CD4-positive, CD25-positive, alpha-beta regulatory T cell (primary cell): ENCODE measurements at regions not wholly inside any gene's neighbourhood (a gene's known extent, or its start where the extent isn't known, plus 50 kb on each side); places are given as distances from the start of the nearest gene placed in this dataset.

Experiments
- ATAC-seq, 2 donors: fragments of 150-1000 bp; cut with Tn5 transposase; one replicate each; pipeline ENCODE4 v1.10.0; 2021; ENCODE audit warnings: low read depth in 2 of 2, moderate number of reproducible peaks in 2 of 2, moderate library complexity in 1 of 2
- DNase-seq, 3 donors: peaks; one replicate each; pipeline versions ENCODE4 v3.0.0 to v3.0.0-alpha.2; 2012 to 2022; ENCODE audit warnings: mixed read lengths in 1 of 3
- H3K27ac ChIP-seq: one replicate; pipeline ENCODE4 v1.7.0; 2013; ENCODE audit warnings: mild to moderate bottlenecking, low read length; ENCODE audit not compliant: insufficient read depth, poor library complexity, severe bottlenecking
- H3K27me3 ChIP-seq: one replicate; pipeline ENCODE4 v1.7.0; 2013; ENCODE audit warnings: low read length; ENCODE audit not compliant: control insufficient read depth, insufficient read depth
- H3K36me3 ChIP-seq: one replicate; pipeline ENCODE4 v1.7.0; 2013; ENCODE audit warnings: mild to moderate bottlenecking, low read length, moderate library complexity; ENCODE audit not compliant: control insufficient read depth, insufficient read depth
- H3K4me1 ChIP-seq: 2 replicates; pipeline ENCODE4 v1.7.0; 2013; ENCODE audit warnings: mild to moderate bottlenecking, low read length; ENCODE audit not compliant: insufficient read depth, control insufficient read depth, poor library complexity, severe bottlenecking
- H3K4me3 ChIP-seq: one replicate; pipeline ENCODE4 v1.7.0; 2013; ENCODE audit warnings: low read depth, mild to moderate bottlenecking, low read length, moderate library complexity
- H3K9me3 ChIP-seq, 2 experiments: 1 replicate in 1 of 2; 2 replicates in 1 of 2; pipeline ENCODE4 v1.7.0; 2013; ENCODE audit warnings: low read length in 2 of 2, mild to moderate bottlenecking in 1 of 2, moderate library complexity in 1 of 2; ENCODE audit not compliant: control insufficient read depth in 2 of 2
- H3K27ac Mint-ChIP-seq, 3 donors: one replicate each; pipeline ENCODE4 v1.8.0; 2020 to 2022; ENCODE audit warnings: mild to moderate bottlenecking in 3 of 3, mixed read lengths in 3 of 3, moderate library complexity in 2 of 3
- H3K27me3 Mint-ChIP-seq: one replicate; pipeline ENCODE4 v1.8.0; 2022; ENCODE audit warnings: mild to moderate bottlenecking, mixed read lengths
- H3K36me3 Mint-ChIP-seq: one replicate; pipeline ENCODE4 v1.8.0; 2020; ENCODE audit warnings: mixed read lengths
- H3K4me1 Mint-ChIP-seq, 4 donors: one replicate each; pipeline ENCODE4 v1.8.0; 2020 to 2022; ENCODE audit warnings: mixed read lengths in 4 of 4, mild to moderate bottlenecking in 1 of 4
- H3K4me3 Mint-ChIP-seq, 4 donors: one replicate each; pipeline ENCODE4 v1.8.0; 2020 to 2022; ENCODE audit warnings: mild to moderate bottlenecking in 4 of 4, mixed read lengths in 4 of 4, moderate library complexity in 3 of 4
- H3K9me3 Mint-ChIP-seq, 7 donors: one replicate each; pipeline ENCODE4 v1.8.0; 2020 to 2022; ENCODE audit warnings: mixed read lengths in 7 of 7, mild to moderate bottlenecking in 3 of 7, moderate library complexity in 2 of 7

DNA sequence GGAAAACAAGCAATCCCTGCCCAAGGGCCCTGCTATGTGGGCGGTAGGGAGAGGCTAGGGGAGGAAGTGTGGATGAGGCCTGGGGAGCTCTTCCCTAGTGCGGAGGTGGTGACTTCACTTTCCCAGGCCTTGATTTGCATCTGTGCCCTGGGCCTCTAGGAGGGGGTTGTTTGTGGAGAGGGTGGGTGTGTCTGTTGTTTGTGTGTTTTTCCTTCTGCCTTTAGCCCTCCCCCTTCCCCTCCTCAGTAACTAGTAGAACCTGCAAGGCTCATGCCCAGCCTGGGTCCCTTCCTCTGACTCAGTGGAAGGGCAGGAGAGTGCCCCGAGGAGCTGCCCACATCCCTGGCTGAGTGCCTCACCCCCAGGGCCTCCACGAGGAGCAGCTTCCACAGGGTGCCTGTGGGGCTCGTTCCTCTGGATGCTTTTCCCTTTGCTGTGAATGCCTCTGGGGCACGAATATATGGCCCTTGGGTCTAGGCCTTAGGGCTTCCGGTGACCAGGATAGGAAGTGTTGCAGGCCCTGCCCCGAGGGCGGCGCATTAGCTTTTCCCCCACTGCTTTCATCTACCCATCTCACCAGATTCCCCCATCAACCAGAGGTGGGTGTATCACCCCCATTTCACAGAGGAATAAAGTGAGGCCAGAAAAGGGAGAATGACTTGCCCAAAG, 89.4 kb upstream of the DUSP5 start:
- no peak overlapping the region for H3K4me3 ChIP-seq
- H3K36me3 ChIP-seq = no peaks in the 10 kb centered on the region
- no peaks in the 10 kb centered on the region for H3K27me3 ChIP-seq
- no peak overlapping the region for H3K4me3 Mint-ChIP-seq
- H3K27ac Mint-ChIP-seq = no peak overlapping the region
- H3K27me3 Mint-ChIP-seq = peaks cover 5% of the 10 kb centered on the region
- no peaks in the 10 kb centered on the region for H3K9me3 ChIP-seq
- no peaks in the 10 kb centered on the region for H3K9me3 Mint-ChIP-seq
- H3K36me3 Mint-ChIP-seq = no peaks in the 10 kb centered on the region
- DNase-seq (no peak), ATAC-seq (no peak)
- peaks cover 0 to 6% (median 2%) of the 10 kb centered on the region in 4 donors for H3K4me1 Mint-ChIP-seq
- no peaks in the 10 kb centered on the region for H3K4me1 ChIP-seq
- no peak overlapping the region for H3K27ac ChIP-seq

DNA sequence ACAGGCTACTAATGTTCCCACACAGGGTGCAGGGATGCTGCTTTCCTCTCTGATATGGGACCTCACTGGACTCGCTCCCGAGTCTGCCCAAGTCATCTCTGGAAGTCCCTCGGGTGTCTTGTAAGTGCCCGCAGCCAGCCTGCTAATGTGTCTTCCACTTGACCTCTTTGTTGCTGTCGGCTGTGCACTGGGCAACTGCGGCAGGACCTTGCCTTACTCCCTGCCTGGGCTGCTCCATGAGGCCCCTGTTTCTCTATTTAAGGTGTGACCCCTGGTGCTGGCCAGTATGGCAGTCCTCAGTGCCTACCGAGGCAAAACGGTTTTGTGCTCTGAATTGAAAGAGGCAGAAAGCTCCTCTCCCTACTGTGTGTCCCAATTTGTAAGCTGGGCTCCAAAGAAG, 88.8 kb upstream of the DUSP5 start:
- ATAC-seq = no peak
- peak overlapping the region in 2 of 3 donors; percentile 64 to 82 for H3K27ac Mint-ChIP-seq
- no peak for DNase-seq
- H3K4me3 Mint-ChIP-seq = no peak overlapping the region
- H3K27me3 Mint-ChIP-seq = peaks cover 5% of the 10 kb centered on the region
- no peaks in the 10 kb centered on the region for H3K27me3 ChIP-seq
- peaks cover 0 to 12% (median 5%) of the 10 kb centered on the region in 4 donors for H3K4me1 Mint-ChIP-seq
- no peaks in the 10 kb centered on the region for H3K9me3 Mint-ChIP-seq
- no peak overlapping the region for H3K4me3 ChIP-seq
- H3K9me3 ChIP-seq = no peaks in the 10 kb centered on the region
- H3K36me3 Mint-ChIP-seq = no peaks in the 10 kb centered on the region
- no peak overlapping the region for H3K27ac ChIP-seq
- peaks cover 4% of the 10 kb centered on the region for H3K4me1 ChIP-seq
- no peaks in the 10 kb centered on the region for H3K36me3 ChIP-seq

DNA sequence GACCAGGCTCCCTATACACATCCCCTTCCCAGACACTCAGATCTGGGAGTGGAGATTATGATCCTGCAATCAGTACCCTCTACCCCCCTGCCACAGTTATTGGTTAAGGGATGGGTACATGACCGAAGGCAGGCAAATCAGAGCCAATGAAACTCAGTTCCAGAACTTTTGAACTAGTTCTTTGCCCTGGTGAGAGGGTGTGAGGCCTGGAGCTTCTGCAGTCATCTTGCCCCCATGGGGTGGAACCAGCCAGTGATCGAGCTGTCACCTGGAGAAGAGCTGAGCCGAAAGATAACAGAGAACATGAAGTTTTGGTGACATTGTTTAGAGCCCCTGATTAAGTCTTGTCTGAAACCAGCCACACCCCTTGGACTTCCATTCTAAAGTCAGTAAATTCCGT, 88.2 kb upstream of the DUSP5 start:
- Mint-ChIP-seq H3K4me3 (no peak overlapping the region), H3K36me3 (no peaks in the 10 kb centered on the region), H3K9me3 (no peaks in the 10 kb centered on the region), H3K27me3 (peaks cover 5% of the 10 kb centered on the region), H3K27ac (peak overlapping the region in 1 of 3 donors; percentile 64), H3K4me1 (peaks cover 0 to 17% (median 10%) of the 10 kb centered on the region in 4 donors)
- no peak overlapping the region for H3K4me3 ChIP-seq
- no peak overlapping the region for H3K27ac ChIP-seq
- no peaks in the 10 kb centered on the region for H3K36me3 ChIP-seq
- ATAC-seq = no peak
- H3K27me3 ChIP-seq = no peaks in the 10 kb centered on the region
- H3K4me1 ChIP-seq = peaks cover 10% of the 10 kb centered on the region
- DNase-seq = no peak
- H3K9me3 ChIP-seq = no peaks in the 10 kb centered on the region

DNA sequence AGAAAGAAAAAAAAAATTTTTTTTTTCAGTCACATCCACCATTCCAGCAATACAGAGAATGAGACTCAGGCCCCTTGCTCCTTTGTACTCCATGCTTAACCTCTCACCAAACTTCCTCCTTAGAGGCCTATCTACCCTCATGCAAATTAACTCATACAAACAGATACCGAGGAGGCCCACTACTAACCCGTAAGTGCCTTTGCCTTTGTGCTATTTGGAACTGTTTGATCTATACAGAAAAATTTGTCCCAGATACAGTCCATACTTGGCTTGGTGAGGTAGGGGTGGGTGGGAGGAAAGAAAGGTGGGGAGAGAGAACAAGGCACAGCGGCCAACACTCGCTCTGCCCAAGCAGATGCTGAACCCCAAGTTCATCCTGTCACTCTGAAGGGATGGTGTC, 87.8 kb upstream of the DUSP5 start:
- H3K4me3 ChIP-seq = no peak overlapping the region

DNA sequence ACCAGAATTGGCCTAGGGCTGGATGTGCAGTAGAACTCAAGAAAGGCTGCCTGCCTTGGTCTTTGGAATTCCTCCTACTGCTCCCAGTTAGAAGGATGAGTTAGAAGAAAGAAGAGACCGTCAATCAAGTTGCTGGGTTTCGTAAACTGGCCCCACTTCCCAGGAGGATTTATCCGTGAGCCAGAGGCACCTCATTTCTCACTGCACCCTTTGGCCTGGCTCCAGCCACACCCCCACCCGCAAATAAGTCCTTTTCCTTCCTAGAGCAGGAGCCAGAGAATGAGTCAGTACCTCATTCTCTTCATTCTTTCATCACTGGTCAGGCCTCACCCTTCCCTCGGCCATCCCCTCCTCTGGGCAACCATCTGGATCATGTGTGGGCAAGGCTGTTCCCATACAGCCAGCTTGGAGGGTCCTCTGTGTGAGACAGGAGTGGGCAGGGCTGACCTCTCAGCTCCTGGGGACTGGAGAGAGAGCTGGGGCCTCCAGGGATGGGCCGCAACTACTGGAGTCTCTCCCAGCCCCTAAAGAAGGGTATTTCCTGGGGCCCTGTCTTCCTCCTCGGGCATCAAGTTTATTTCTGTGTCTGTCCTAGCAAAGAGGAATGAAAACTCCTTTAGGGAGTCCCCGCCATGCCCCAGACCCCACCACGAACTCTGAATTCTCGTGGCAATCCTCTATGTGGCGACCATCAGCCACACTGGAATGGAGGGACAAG, 87.2 kb upstream of the DUSP5 start:
- Mint-ChIP-seq H3K4me1 (peaks cover 6 to 25% (median 18%) of the 10 kb centered on the region in 4 donors), H3K36me3 (no peaks in the 10 kb centered on the region), H3K27me3 (peaks cover 5% of the 10 kb centered on the region), H3K9me3 (no peaks in the 10 kb centered on the region), H3K4me3 (no peak overlapping the region), H3K27ac (peak overlapping the region in 1 of 3 donors; percentile 64)
- no peak for DNase-seq
- Histone ChIP-seq H3K27ac (no peak overlapping the region), H3K9me3 (no peaks in the 10 kb centered on the region), H3K36me3 (no peaks in the 10 kb centered on the region), H3K27me3 (no peaks in the 10 kb centered on the region), H3K4me1 (peaks cover 20% of the 10 kb centered on the region), H3K4me3 (no peak overlapping the region)
- no peak for ATAC-seq

More for the DNA sequence above, 87.8 kb upstream of the DUSP5 start:
- no peaks in the 10 kb centered on the region for H3K9me3 ChIP-seq
- H3K27me3 Mint-ChIP-seq = peaks cover 5% of the 10 kb centered on the region
- no peak overlapping the region for H3K4me3 Mint-ChIP-seq
- no peak for ATAC-seq
- H3K4me1 ChIP-seq = peaks cover 14% of the 10 kb centered on the region
- H3K4me1 Mint-ChIP-seq = peaks cover 3 to 21% (median 14%) of the 10 kb centered on the region in 4 donors
- peak overlapping the region in 1 of 3 donors; percentile 64 for H3K27ac Mint-ChIP-seq
- H3K9me3 Mint-ChIP-seq = no peaks in the 10 kb centered on the region
- no peaks in the 10 kb centered on the region for H3K36me3 ChIP-seq
- no peaks in the 10 kb centered on the region for H3K27me3 ChIP-seq
- H3K27ac ChIP-seq = no peak overlapping the region
- no peak for DNase-seq
- no peaks in the 10 kb centered on the region for H3K36me3 Mint-ChIP-seq

DNA sequence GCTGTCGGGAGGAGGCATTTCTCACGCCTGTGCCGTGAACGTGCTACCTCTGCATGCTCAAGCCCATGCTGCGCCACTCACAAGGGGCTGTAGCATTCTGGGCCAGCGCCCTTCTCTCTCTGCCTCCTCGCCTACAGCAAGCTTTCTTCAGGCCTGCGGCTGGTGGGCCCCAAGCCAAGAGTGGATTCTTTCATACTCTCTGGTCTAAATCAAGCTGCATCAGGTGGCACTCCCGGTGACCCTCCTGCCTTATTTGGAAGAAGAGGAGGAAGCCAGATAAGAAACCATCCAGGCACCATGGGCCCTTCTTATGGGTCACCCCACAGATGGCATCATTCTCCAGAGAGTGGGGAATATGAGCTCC, 86.7 kb upstream of the DUSP5 start:
- no peak for DNase-seq
- no peak overlapping the region for H3K4me3 ChIP-seq
- peaks cover 25% of the 10 kb centered on the region for H3K4me1 ChIP-seq
- Mint-ChIP-seq H3K4me1 (peaks cover 6 to 29% (median 22%) of the 10 kb centered on the region in 4 donors), H3K27me3 (peaks cover 5% of the 10 kb centered on the region), H3K27ac (peak overlapping the region in 1 of 3 donors; percentile 59), H3K4me3 (no peak overlapping the region), H3K9me3 (no peaks in the 10 kb centered on the region), H3K36me3 (no peaks in the 10 kb centered on the region)
- H3K36me3 ChIP-seq = no peaks in the 10 kb centered on the region
- no peaks in the 10 kb centered on the region for H3K27me3 ChIP-seq
- H3K27ac ChIP-seq = no peak overlapping the region
- no peak for ATAC-seq
- H3K9me3 ChIP-seq = no peaks in the 10 kb centered on the region

DNA sequence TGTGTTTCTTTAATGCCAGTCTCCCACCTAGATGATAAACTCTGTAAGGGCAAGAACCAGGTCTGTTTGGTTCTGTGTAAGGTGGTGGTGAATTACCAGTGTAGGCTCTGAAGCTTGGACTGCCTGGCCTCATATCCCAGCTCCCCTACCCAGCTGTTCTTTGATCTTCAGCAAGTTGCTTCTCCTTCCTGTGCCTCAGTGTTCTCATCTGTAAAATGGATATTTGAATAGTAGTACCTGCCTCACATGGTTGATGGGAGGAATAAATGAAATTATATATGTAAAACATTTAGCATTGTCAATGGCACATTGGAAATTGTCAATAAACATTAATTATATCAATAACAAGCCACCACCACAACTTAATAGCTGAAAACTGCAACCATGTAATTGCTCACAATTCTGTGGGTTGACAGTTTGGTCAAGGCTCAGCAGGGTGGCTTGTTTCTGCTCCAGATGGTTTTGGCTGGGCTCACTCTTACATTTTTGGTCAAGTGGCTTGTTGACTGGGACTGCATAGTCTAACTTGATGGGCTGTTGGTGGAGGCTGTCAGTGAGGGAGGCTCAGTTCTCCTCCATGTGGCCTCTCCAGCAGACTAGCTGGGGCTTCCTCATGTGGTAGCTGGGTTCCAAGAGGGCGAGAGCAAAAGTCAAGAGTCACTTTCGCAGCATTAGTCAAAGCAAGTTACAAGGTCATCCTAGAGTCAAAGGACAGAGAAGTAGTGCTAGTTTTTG, 84.5 kb upstream of the DUSP5 start:
- ATAC-seq (no peak), DNase-seq (no peak)
- H3K27ac Mint-ChIP-seq = peak overlapping the region; percentile 76 to 89 (median 83)
- H3K4me3 Mint-ChIP-seq = peak overlapping the region in 1 of 4 donors; percentile 34
- H3K27ac ChIP-seq = peak overlapping the region; percentile 76
- H3K36me3 ChIP-seq = no peaks in the 10 kb centered on the region
- H3K9me3 Mint-ChIP-seq = no peaks in the 10 kb centered on the region
- peaks cover 26% of the 10 kb centered on the region for H3K4me1 ChIP-seq
- H3K4me3 ChIP-seq = no peak overlapping the region
- no peaks in the 10 kb centered on the region for H3K27me3 ChIP-seq
- H3K36me3 Mint-ChIP-seq = no peaks in the 10 kb centered on the region
- H3K9me3 ChIP-seq = no peaks in the 10 kb centered on the region
- peaks cover 6 to 31% (median 22%) of the 10 kb centered on the region in 4 donors for H3K4me1 Mint-ChIP-seq
- peaks cover 5% of the 10 kb centered on the region for H3K27me3 Mint-ChIP-seq
